COLO668 (cell line): ENCODE measurements at regions not wholly inside any gene's neighbourhood (a gene's known extent, or its start where the extent isn't known, plus 50 kb on each side); places are given as distances from the start of the nearest gene placed in this dataset.

Experiments
- DNase-seq: peaks from one replicate; lab custom pipeline; 2025; ENCODE audit not compliant: unreplicated experiment; lab: John Stamatoyannopoulos, UW

GRCh38 chr3:84835366-84835765, 123.4 kb upstream of the CADM2 start:
- no peak for DNase-seq

- DNase-seq, result peak; percentile 93
Measured at GRCh38 chr3:84836961-84837360, 121.8 kb upstream of the CADM2 start.

- DNase-seq, result no peak
Measured at GRCh38 chr3:84877092-84877491, 81.7 kb upstream of the CADM2 start.

GRCh38 chr3:84881288-84881687, 77.5 kb upstream of the CADM2 start:
- DNase-seq, result no peak

- peak; percentile 16 for DNase-seq
Measured at GRCh38 chr3:84885199-84885882, 73.4 kb upstream of the CADM2 start.

GRCh38 chr3:84891851-84892250, 66.9 kb upstream of the CADM2 start:
- no peak for DNase-seq

- no peak for DNase-seq
Measured at GRCh38 chr3:84893211-84893610, 65.6 kb upstream of the CADM2 start.

GRCh38 chr3:84904212-84904611, 54.6 kb upstream of the CADM2 start:
- no peak for DNase-seq

GRCh38 chr3:84904816-84905555, 53.8 kb upstream of the CADM2 start:
- DNase-seq, result no peak

GRCh38 chr3:84905556-84905920, 53.3 kb upstream of the CADM2 start:
- no peak for DNase-seq

GRCh38 chr3:84906065-84906464, 52.7 kb upstream of the CADM2 start:
- DNase-seq, result no peak
